Neural progenitor cell (in vitro differentiated cells): ENCODE measurements at regions not wholly inside any gene's neighbourhood (a gene's known extent, or its start where the extent isn't known, plus 50 kb on each side); places are given as distances from the start of the nearest gene placed in this dataset.

Source experiments
- DNase-seq: peaks from one replicate; pipeline ENCODE4 v3.0.0-alpha.2; 2016; ENCODE audit warnings: low spot score
- H2AFZ ChIP-seq: fragments of 200-600 bp; sonication (generic); replicated peaks from 2 replicates; pipeline ENCODE4 v1.6.1; 2016; ENCODE audit warnings: antibody characterized with exemption
- H3F3A ChIP-seq: fragments of 200-600 bp; sonication (generic); 2 replicates; pipeline ENCODE4 v1.6.1; 2016; ENCODE audit warnings: antibody characterized with exemption, low read depth
- H3K27ac ChIP-seq: fragments of 200-600 bp; sonication (generic); 2 replicates; pipeline ENCODE4 v1.5.1; 2016; ENCODE audit warnings: mild to moderate bottlenecking
- H3K27me3 ChIP-seq: fragments of 200-600 bp; sonication (generic); 2 replicates; pipeline ENCODE4 v1.6.1; 2016; ENCODE audit warnings: mild to moderate bottlenecking, moderate library complexity
- H3K36me3 ChIP-seq: fragments of 200-600 bp; sonication (generic); 2 replicates; pipeline ENCODE4 v1.5.1; 2016
- H3K4me1 ChIP-seq: fragments of 200-600 bp; sonication (generic); 2 replicates; pipeline ENCODE4 v1.6.1; 2016; ENCODE audit warnings: mixed run types
- H3K4me2 ChIP-seq: fragments of 200-600 bp; sonication (generic); 2 replicates; pipeline ENCODE4 v1.6.1; 2016
- H3K4me3 ChIP-seq: fragments of 200-600 bp; sonication (generic); 2 replicates; pipeline ENCODE4 v1.5.1; 2016
- H3K79me2 ChIP-seq: fragments of 200-600 bp; sonication (generic); 2 replicates; pipeline ENCODE4 v1.6.1; 2016; ENCODE audit warnings: low read depth
- H3K9ac ChIP-seq: fragments of 200-600 bp; sonication (generic); 2 replicates; pipeline ENCODE4 v1.6.1; 2016
- H3K9me3 ChIP-seq: fragments of 200-600 bp; sonication (generic); 2 replicates; pipeline ENCODE4 v1.5.1; 2016; ENCODE audit warnings: low read depth
- H4K20me1 ChIP-seq: fragments of 200-600 bp; sonication (generic); 2 replicates; pipeline ENCODE4 v1.6.1; 2016; ENCODE audit warnings: low read depth
- H3K27ac Mint-ChIP-seq: 3 replicates; pipeline ENCODE4 v1.8.0; 2021; ENCODE audit warnings: mixed read lengths
- H3K27me3 Mint-ChIP-seq: 2 replicates; pipeline ENCODE4 v1.8.0; 2022; ENCODE audit warnings: low read depth, mild to moderate bottlenecking, inconsistent platforms, moderate library complexity, mixed read lengths; ENCODE audit not compliant: insufficient read depth
- H3K36me3 Mint-ChIP-seq: 3 replicates; pipeline ENCODE4 v1.8.0; 2021; ENCODE audit warnings: mixed read lengths
- H3K4me1 Mint-ChIP-seq: 3 replicates; pipeline ENCODE4 v1.8.0; 2021; ENCODE audit warnings: mixed read lengths
- H3K4me3 Mint-ChIP-seq: 3 replicates; pipeline ENCODE4 v1.8.0; 2021; ENCODE audit warnings: mild to moderate bottlenecking, moderate library complexity, mixed read lengths
- H3K9me3 Mint-ChIP-seq: 3 replicates; pipeline ENCODE4 v1.8.0; 2020; ENCODE audit warnings: mixed read lengths
- EZH2 ChIP-seq: fragments of 200-600 bp; sonication (generic); IDR thresholded peaks from 2 replicates; pipeline ENCODE4 v1.6.1; 2017; ENCODE audit warnings: antibody characterized with exemption, mild to moderate bottlenecking, moderate library complexity
- EZH2phosphoT487 ChIP-seq: fragments of 200-600 bp; sonication (generic); IDR thresholded peaks from 2 replicates; pipeline ENCODE4 v1.6.1; 2017; ENCODE audit warnings: antibody characterized with exemption
- TF ChIP-seq, protein P1 (sequence below): fragments of 200-600 bp; sonication (generic); IDR thresholded peaks from 2 replicates; pipeline ENCODE4 v1.5.1; 2017; ENCODE audit warnings: antibody characterized with exemption, mild to moderate bottlenecking

DNA sequence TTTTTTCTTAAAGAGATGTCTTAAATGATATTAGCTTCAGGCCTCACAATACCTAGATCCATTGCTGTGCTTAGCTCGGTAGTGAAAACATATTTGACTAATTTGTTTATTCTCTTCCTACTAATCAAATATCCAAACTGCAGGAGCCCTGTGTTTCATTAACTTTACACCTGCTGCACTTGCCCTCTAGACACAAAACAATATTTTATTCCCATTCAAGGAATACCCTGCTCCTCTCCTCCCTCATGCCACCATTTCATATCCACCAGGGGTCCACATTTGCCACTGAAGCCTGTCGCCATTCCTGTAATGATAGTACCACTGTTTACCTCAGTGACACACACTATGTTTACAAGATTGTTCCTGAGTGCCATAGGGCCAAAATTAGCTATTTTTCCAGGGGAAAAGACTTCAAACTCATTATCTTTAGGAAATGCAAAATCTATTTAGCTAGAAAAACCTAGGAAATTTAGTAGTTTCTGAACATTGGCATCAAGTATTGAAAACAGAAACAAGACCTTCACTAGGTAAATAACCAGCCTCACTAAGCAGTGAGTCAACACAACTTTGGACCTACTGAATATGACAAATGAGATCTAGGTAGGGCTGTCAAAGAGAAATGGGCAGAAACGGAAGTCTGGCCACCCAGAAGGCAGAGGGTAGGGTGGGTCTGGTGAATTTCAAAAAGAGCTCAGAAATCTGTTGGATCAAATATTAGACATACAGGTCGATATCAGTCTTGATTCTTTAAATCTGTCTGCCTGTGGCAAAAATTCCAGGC lies 134.6 kb upstream of the KCNK1 start:
- H3K36me3 Mint-ChIP-seq, result no peaks in the 10 kb centered on the region
- TF ChIP-seq EZH2phosphoT487 (no peak), EZH2 (no peak)
- TF ChIP-seq, protein P1, sequence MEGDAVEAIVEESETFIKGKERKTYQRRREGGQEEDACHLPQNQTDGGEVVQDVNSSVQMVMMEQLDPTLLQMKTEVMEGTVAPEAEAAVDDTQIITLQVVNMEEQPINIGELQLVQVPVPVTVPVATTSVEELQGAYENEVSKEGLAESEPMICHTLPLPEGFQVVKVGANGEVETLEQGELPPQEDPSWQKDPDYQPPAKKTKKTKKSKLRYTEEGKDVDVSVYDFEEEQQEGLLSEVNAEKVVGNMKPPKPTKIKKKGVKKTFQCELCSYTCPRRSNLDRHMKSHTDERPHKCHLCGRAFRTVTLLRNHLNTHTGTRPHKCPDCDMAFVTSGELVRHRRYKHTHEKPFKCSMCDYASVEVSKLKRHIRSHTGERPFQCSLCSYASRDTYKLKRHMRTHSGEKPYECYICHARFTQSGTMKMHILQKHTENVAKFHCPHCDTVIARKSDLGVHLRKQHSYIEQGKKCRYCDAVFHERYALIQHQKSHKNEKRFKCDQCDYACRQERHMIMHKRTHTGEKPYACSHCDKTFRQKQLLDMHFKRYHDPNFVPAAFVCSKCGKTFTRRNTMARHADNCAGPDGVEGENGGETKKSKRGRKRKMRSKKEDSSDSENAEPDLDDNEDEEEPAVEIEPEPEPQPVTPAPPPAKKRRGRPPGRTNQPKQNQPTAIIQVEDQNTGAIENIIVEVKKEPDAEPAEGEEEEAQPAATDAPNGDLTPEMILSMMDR, result no peak
- no peaks in the 10 kb centered on the region for H3K27me3 Mint-ChIP-seq

DNA sequence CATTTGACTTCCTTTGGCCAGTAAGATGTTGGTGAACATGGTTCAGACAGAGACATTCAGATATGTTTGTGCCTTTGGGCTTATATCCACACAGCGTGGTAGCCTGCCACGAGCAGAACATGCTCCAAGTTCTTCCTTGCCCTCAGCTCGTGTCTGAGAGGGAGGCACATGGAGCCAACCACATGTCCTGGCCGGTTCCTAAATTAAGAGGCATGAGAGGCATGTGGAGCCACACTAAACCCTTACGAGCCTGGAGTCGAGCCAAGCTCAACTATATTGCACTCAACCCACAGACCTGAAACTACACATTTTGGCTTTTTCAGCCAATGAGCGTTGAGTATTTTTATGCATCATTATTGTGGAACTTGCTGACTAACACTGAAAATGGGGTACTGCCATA lies 133.7 kb upstream of the KCNK1 start:
- no peaks in the 10 kb centered on the region for H3K79me2 ChIP-seq
- H3K9me3 ChIP-seq, result no peaks in the 10 kb centered on the region
- no peak overlapping the region for H3K4me3 Mint-ChIP-seq
- no peaks in the 10 kb centered on the region for H3K27me3 ChIP-seq
- H3K4me1 Mint-ChIP-seq, result no peaks in the 10 kb centered on the region
- H3K36me3 ChIP-seq, result no peaks in the 10 kb centered on the region
- no peaks in the 10 kb centered on the region for H3K36me3 Mint-ChIP-seq
- no peak overlapping the region for H2AFZ ChIP-seq
- H3F3A ChIP-seq, result no peaks in the 10 kb centered on the region
- H3K4me3 ChIP-seq, result no peak overlapping the region
- no peaks in the 10 kb centered on the region for H4K20me1 ChIP-seq
- no peak overlapping the region for H3K27ac Mint-ChIP-seq
- H3K4me2 ChIP-seq, result no peak overlapping the region
- DNase-seq, result no peak
- H3K27ac ChIP-seq, result no peak overlapping the region
- no peaks in the 10 kb centered on the region for H3K4me1 ChIP-seq
- H3K9me3 Mint-ChIP-seq, result no peaks in the 10 kb centered on the region
- TF ChIP-seq EZH2phosphoT487, result no peak
- TF ChIP-seq, protein P1, result no peak
- no peak for TF ChIP-seq EZH2
- no peaks in the 10 kb centered on the region for H3K27me3 Mint-ChIP-seq
- no peak overlapping the region for H3K9ac ChIP-seq

More for the DNA sequence above, 134.6 kb upstream of the KCNK1 start:
- no peak overlapping the region for H3K27ac Mint-ChIP-seq
- Histone ChIP-seq H3K9me3 (no peaks in the 10 kb centered on the region), H3K4me3 (no peak overlapping the region), H3F3A (no peaks in the 10 kb centered on the region), H3K4me2 (no peak overlapping the region), H3K27ac (no peak overlapping the region), H3K9ac (no peak overlapping the region), H3K79me2 (no peaks in the 10 kb centered on the region), H2AFZ (no peak overlapping the region), H3K4me1 (no peaks in the 10 kb centered on the region), H3K36me3 (no peaks in the 10 kb centered on the region), H4K20me1 (no peaks in the 10 kb centered on the region), H3K27me3 (no peaks in the 10 kb centered on the region)
- DNase-seq, result no peak
- H3K4me3 Mint-ChIP-seq, result no peak overlapping the region
- no peaks in the 10 kb centered on the region for H3K9me3 Mint-ChIP-seq
- no peaks in the 10 kb centered on the region for H3K4me1 Mint-ChIP-seq

GRCh38 chr1:233482388-233482787 lies 131.5 kb upstream of the KCNK1 start:
- Histone ChIP-seq H3K4me3 (no peak overlapping the region), H3K9ac (no peak overlapping the region), H4K20me1 (no peaks in the 10 kb centered on the region), H3K4me1 (no peaks in the 10 kb centered on the region), H3K27me3 (no peaks in the 10 kb centered on the region), H3K79me2 (no peaks in the 10 kb centered on the region), H3F3A (no peaks in the 10 kb centered on the region), H3K27ac (no peak overlapping the region), H3K4me2 (no peak overlapping the region), H3K9me3 (no peaks in the 10 kb centered on the region), H3K36me3 (no peaks in the 10 kb centered on the region), H2AFZ (peak overlapping the region; percentile 28)
- DNase-seq, result no peak
- Mint-ChIP-seq H3K36me3 (no peaks in the 10 kb centered on the region), H3K4me3 (no peak overlapping the region), H3K9me3 (no peaks in the 10 kb centered on the region), H3K4me1 (no peaks in the 10 kb centered on the region), H3K27ac (no peak overlapping the region), H3K27me3 (no peaks in the 10 kb centered on the region)
- TF ChIP-seq EZH2, result no peak
- no peak for TF ChIP-seq EZH2phosphoT487
- TF ChIP-seq, protein P1, result no peak
